Head of caudate nucleus (tissue), 42 donors: ENCODE measurements at regions not wholly inside any gene's neighbourhood (a gene's known extent, or its start where the extent isn't known, plus 50 kb on each side); places are given as distances from the start of the nearest gene placed in this dataset.

Experiments
- DNase-seq, 42 donors: peaks; one replicate each; pipeline versions ENCODE4 v3.0.0 to v3.0.0-alpha.2; 2020 to 2021; ENCODE audit warnings: mixed read lengths in 7 of 42
- intact Hi-C: fragments of 100-400 bp; cut with DNase I; formaldehyde crosslinking; loops from one replicate; pipeline ENCODE4 v1.15.0; 2022

GRCh38 chr9:135228345-135228982, 141.0 kb downstream of the OLFM1 start:
- intact Hi-C loops: no loop called here
- DNase-seq: peak in 7 of 42 donors; percentile 16 to 52 (median 37)

GRCh38 chr9:135228983-135229625, 141.6 kb downstream of the OLFM1 start:
- DNase-seq: no peak
- intact Hi-C loops: no loop called here

GRCh38 chr9:135229701-135230385, 142.4 kb downstream of the OLFM1 start:
- DNase-seq: no peak
- intact Hi-C loops: no loop called here

GRCh38 chr9:135230386-135230765, 142.9 kb downstream of the OLFM1 start:
- intact Hi-C loops: no loop called here
- DNase-seq: no peak

GRCh38 chr9:135230817-135231520, 143.5 kb downstream of the OLFM1 start:
- DNase-seq: no peak
- intact Hi-C loops: no loop called here

GRCh38 chr9:135239100-135239768, 151.8 kb downstream of the OLFM1 start:
- intact Hi-C loops: no loop called here
- DNase-seq: no peak

GRCh38 chr9:135239769-135240141, 152.3 kb downstream of the OLFM1 start:
- intact Hi-C loops: no loop called here
- no peak for DNase-seq

GRCh38 chr9:135240222-135240621, 152.8 kb downstream of the OLFM1 start:
- peak in 2 of 42 donors; percentile 23 to 25 for DNase-seq
- intact Hi-C loops: no loop called here

- DNase-seq: no peak
These were observed 153.4 kb downstream of the OLFM1 start for GRCh38 chr9:135240871-135241311.

GRCh38 chr9:135241381-135242048, 154.0 kb downstream of the OLFM1 start:
- intact Hi-C loops: no loop called here
- no peak for DNase-seq

More at GRCh38 chr9:135240871-135241311, 153.4 kb downstream of the OLFM1 start:
- intact Hi-C loops: no loop called here

- DNase-seq: no peak
- intact Hi-C loops: no loop called here
These were observed 154.6 kb downstream of the OLFM1 start for GRCh38 chr9:135242049-135242396.

GRCh38 chr9:135242406-135242805, 154.9 kb downstream of the OLFM1 start:
- intact Hi-C loops: no loop called here
- DNase-seq: no peak

- no peak for DNase-seq
- intact Hi-C loops: no loop called here
These were observed 156.0 kb downstream of the OLFM1 start for GRCh38 chr9:135243201-135244190.

- intact Hi-C loops: no loop called here
- DNase-seq: peak in 1 of 42 donors; percentile 37
These were observed 157.1 kb downstream of the OLFM1 start for GRCh38 chr9:135244271-135245221.

- intact Hi-C loops: no loop called here
- DNase-seq: no peak
These were observed 158.2 kb downstream of the OLFM1 start for GRCh38 chr9:135245482-135246247.
